ENCODE measurements at regions not wholly inside any gene's neighbourhood (a gene's known extent, or its start where the extent isn't known, plus 50 kb on each side); places are given as distances from the start of the nearest gene placed in this dataset.
A peak's percentile ranks its signal among the peaks of the same experiment; 100 is the strongest.

DNA sequence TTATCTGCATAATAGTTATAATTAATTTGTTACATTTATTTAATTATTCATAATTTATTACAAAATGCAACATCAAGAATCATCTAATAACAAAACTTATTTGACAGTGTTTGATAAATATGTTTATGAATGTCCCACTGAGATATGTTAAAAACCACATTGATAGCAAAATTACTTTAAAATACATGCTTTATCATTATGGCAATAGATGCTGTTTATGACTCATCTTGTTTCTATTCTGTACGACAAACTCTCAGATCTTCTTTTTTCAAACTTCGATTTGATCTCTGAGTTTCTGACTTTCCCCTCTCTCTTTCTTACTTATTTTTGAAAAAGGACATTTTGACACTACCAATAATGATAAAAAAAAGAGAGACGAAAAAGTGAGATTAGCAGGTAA, 56.8 kb upstream of the LRRK2 start:
- H3K36me3 ChIP-seq: no peaks in the 10 kb centered on the region
- no peaks in the 10 kb centered on the region for H3K9me3 ChIP-seq
- no peak overlapping the region for H3K4me3 ChIP-seq
- no peaks in the 10 kb centered on the region for H3K27me3 ChIP-seq
- WGBS, 2 donors (ENCODE audit: low coverage in 1 of 2): 77 to 78% methylated on average over 3 of the region's 3 CpGs
- no peak overlapping the region for H3K27ac ChIP-seq
- no peak for ATAC-seq
- TF ChIP-seq, protein P1, sequence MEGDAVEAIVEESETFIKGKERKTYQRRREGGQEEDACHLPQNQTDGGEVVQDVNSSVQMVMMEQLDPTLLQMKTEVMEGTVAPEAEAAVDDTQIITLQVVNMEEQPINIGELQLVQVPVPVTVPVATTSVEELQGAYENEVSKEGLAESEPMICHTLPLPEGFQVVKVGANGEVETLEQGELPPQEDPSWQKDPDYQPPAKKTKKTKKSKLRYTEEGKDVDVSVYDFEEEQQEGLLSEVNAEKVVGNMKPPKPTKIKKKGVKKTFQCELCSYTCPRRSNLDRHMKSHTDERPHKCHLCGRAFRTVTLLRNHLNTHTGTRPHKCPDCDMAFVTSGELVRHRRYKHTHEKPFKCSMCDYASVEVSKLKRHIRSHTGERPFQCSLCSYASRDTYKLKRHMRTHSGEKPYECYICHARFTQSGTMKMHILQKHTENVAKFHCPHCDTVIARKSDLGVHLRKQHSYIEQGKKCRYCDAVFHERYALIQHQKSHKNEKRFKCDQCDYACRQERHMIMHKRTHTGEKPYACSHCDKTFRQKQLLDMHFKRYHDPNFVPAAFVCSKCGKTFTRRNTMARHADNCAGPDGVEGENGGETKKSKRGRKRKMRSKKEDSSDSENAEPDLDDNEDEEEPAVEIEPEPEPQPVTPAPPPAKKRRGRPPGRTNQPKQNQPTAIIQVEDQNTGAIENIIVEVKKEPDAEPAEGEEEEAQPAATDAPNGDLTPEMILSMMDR (IDR thresholded peaks at IDR 0.05): no peak
- no peak for TF ChIP-seq POLR2AphosphoS5 (IDR thresholded peaks at IDR 0.05)
- TF ChIP-seq POLR2A (IDR thresholded peaks at IDR 0.05): no peak
- no peak for TF ChIP-seq EP300 (IDR thresholded peaks at IDR 0.05)
- H3K4me1 ChIP-seq: no peaks in the 10 kb centered on the region

GRCh38 chr12:40165179-40165578, 59.3 kb upstream of the SLC2A13 start:
- 85 to 100% methylated on average over 1 to 2 of the region's 2 CpGs for WGBS, 2 donors (ENCODE audit: low coverage in 1 of 2)
- ATAC-seq: no peak

GRCh38 chr12:40164034-40164433, 58.2 kb upstream of the SLC2A13 start:
- H3K27ac ChIP-seq: no peak overlapping the region
- ATAC-seq: no peak
- H3K36me3 ChIP-seq: no peaks in the 10 kb centered on the region
- no peak overlapping the region for H3K4me3 ChIP-seq
- 83% methylated on average over 1 of the region's 1 CpG; no CpG with 5 or more reads in 1 of the 2 donors for WGBS, 2 donors (ENCODE audit: low coverage in 1 of 2)
- peaks cover 0 to 6% (median 0%) of the 10 kb centered on the region in 3 donors for H3K9me3 ChIP-seq
- H3K4me1 ChIP-seq: no peaks in the 10 kb centered on the region
- no peaks in the 10 kb centered on the region for H3K27me3 ChIP-seq
- TF ChIP-seq EP300 (IDR thresholded peaks at IDR 0.05) (no peak), POLR2AphosphoS5 (IDR thresholded peaks at IDR 0.05) (no peak), POLR2A (IDR thresholded peaks at IDR 0.05) (no peak)
- TF ChIP-seq, protein P1 (IDR thresholded peaks at IDR 0.05): no peak

More at GRCh38 chr12:40165179-40165578, 59.3 kb upstream of the SLC2A13 start:
- Histone ChIP-seq H3K27ac (no peak overlapping the region), H3K27me3 (no peaks in the 10 kb centered on the region), H3K4me3 (no peak overlapping the region), H3K9me3 (peaks cover 0 to 6% (median 0%) of the 10 kb centered on the region in 3 donors), H3K4me1 (no peaks in the 10 kb centered on the region), H3K36me3 (no peaks in the 10 kb centered on the region)
- no peak for TF ChIP-seq EP300 (IDR thresholded peaks at IDR 0.05)
- TF ChIP-seq, protein P1 (IDR thresholded peaks at IDR 0.05): no peak
- no peak for TF ChIP-seq POLR2A (IDR thresholded peaks at IDR 0.05)
- TF ChIP-seq POLR2AphosphoS5 (IDR thresholded peaks at IDR 0.05): no peak

GRCh38 chr12:40162033-40162432, 56.2 kb upstream of the SLC2A13 start:
- no peaks in the 10 kb centered on the region for H3K27me3 ChIP-seq
- no peaks in the 10 kb centered on the region for H3K36me3 ChIP-seq
- H3K27ac ChIP-seq: no peak overlapping the region
- WGBS, 2 donors (ENCODE audit: low coverage in 1 of 2): 95% methylated on average over 1 of the region's 1 CpG; no CpG with 5 or more reads in 1 of the 2 donors
- peaks cover 0 to 6% (median 0%) of the 10 kb centered on the region in 3 donors for H3K9me3 ChIP-seq
- no peak for ATAC-seq
- TF ChIP-seq POLR2AphosphoS5 (IDR thresholded peaks at IDR 0.05) (no peak), EP300 (IDR thresholded peaks at IDR 0.05) (no peak), POLR2A (IDR thresholded peaks at IDR 0.05) (no peak)
- TF ChIP-seq, protein P1 (IDR thresholded peaks at IDR 0.05): no peak
- H3K4me3 ChIP-seq: no peak overlapping the region
- no peaks in the 10 kb centered on the region for H3K4me1 ChIP-seq

DNA sequence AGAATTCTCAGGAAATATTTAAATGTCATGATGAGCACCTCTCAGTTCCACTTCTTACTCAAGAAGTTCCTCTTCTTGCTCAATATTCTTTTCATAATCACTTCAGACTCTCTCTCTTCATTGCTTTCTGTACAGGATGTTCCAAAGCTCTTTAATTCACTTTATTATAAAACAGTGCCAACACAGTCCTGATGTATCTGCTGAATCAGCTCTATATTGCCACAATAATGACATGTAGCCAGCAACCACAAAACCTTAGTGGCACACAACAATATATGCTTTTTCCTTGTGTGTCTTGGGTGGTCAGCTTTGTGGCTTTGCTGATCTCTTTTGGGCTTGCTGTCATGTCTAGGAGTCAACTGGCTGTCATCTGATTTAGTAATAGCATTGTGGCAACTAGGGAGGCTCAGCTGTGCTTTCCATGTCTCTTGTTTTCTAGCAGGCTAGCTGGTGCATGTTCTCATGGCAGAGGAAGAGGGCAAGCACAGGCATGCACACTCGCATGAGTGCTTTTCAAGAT, 52.8 kb upstream of the SLC2A13 start:
- H3K36me3 ChIP-seq: no peaks in the 10 kb centered on the region
- H3K4me3 ChIP-seq: no peak overlapping the region
- peaks cover 0 to 7% (median 0%) of the 10 kb centered on the region in 3 donors for H3K4me1 ChIP-seq
- no peak overlapping the region for H3K27ac ChIP-seq
- H3K27me3 ChIP-seq: no peaks in the 10 kb centered on the region
- WGBS, 2 donors (ENCODE audit: low coverage in 1 of 2): no CpG with 5 or more reads among the region's 1 CpG
- ATAC-seq: peak; percentile 82
- H3K9me3 ChIP-seq: peaks cover 0 to 6% (median 0%) of the 10 kb centered on the region in 3 donors
- no peak for TF ChIP-seq EP300 (IDR thresholded peaks at IDR 0.05)
- TF ChIP-seq POLR2A (IDR thresholded peaks at IDR 0.05): no peak
- no peak for TF ChIP-seq POLR2AphosphoS5 (IDR thresholded peaks at IDR 0.05)
- TF ChIP-seq, protein P1 (IDR thresholded peaks at IDR 0.05): no peak
